Posterior cingulate gyrus (tissue), 11 donors: ENCODE measurements at regions not wholly inside any gene's neighbourhood (a gene's known extent, or its start where the extent isn't known, plus 50 kb on each side); places are given as distances from the start of the nearest gene placed in this dataset.
"Not testable (repeated sequence)": the region's sequence is repeated elsewhere in the genome, so short reads cannot be mapped to it uniquely, and the experiment has no call there.

ENCODE experiments used
- DNase-seq, 10 donors: peaks; one replicate each; pipeline versions ENCODE4 v3.0.0 to v3.0.0-alpha.2; 2020 to 2021; ENCODE audit warnings: mixed read lengths in 3 of 10
- intact Hi-C: fragments of 100-400 bp; cut with DNase I; formaldehyde crosslinking; loops from one replicate; pipeline ENCODE4 v1.15.1; 2023

DNA sequence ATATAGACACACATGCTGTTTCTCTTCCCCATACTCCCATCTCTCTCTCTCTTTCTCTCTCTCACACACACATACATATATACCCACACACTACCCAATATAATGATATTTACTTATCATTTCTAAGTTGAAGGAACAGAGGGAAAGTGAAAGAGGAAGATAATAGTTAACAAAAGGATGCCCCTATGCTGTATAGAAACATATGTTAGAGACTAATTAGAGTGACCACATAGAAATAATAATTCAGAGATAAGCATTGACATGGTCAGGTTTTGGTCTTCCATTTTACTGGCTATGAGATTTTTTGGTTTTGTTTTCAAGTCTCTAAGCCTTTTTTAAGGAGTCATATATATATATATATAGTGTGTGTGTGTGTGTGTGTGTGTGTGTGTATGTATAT, 445.7 kb upstream of the CHORDC1 start:
- intact Hi-C loops = no loop called here
- DNase-seq = no peak

DNA sequence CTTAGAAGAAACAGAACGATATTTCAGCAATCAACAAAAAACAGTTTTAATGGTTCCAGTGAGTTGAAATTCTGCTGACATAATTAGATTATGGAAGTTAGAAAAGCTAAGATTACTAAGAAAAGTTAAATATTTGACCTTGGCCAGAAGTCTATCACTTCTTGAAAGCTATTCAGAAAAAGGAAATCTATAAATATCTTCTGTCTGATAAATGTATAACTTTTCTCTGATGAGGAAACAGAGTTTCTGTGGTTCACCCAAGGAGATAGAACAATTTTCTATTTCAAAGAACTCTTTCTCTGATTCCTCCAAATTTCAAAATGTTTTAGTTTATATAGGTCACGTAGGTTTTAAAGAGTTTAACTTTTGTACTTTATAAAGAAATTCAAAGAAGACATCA, 438.4 kb upstream of the CHORDC1 start:
- no peak for DNase-seq
- intact Hi-C loops = no loop called here

DNA sequence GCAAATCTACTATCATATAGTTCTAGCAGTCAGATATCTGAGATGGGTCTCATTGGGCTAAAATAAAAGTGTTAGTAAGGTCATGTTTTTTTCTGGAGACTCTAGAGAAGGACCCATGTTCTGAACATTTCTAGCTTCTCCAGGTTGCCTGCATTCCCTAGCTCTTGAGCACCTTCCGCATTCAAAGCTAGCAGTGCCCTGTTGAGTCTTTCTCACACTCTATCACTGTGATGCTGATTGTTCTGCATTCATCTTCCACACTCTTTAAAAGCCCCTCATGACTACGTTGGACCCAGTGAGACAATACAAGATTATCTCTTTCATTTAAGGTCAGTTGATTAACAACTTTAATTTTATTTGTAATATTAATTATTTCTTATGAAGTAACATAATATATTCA, 433.3 kb upstream of the CHORDC1 start:
- intact Hi-C loops = no loop called here
- no peak for DNase-seq

DNA sequence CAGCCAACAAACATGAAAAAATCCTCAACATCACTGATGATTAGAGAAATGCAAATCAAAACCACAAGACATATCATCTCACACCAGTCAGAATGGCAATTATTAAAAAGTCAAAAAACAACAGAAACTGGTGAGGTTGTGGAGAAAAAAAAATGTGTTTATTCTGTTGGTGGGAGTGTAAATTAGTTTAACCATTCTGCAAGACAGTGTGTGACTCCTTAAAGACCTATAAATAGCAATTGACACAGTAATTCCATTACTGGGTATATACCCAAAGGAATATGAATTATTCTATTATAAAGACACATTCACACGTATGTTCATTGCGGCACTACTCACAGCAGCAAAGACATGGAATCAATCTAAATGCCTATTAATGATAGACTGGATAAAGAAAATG, 427.3 kb upstream of the CHORDC1 start:
- intact Hi-C loops = no loop called here
- no peak for DNase-seq

DNA sequence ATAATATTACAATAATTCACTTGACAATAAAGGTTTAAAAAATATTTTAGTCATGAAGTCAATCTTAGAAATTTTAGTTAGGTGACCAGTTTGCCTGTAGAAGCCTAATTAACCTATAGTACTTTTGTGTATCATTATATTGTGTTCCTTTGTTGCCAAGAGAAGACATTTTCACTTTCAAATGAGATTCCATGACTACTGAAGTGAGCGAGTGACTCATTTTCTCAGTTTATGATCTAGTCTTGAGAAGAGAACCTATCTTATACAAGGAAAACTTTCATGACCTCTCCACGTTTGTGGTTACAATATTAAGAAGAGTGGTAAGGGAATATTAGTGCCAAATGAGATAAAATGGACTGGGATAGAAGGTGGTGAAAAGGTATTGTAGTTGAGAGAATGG, 423.9 kb upstream of the CHORDC1 start:
- no peak for DNase-seq
- intact Hi-C loops = no loop called here

DNA sequence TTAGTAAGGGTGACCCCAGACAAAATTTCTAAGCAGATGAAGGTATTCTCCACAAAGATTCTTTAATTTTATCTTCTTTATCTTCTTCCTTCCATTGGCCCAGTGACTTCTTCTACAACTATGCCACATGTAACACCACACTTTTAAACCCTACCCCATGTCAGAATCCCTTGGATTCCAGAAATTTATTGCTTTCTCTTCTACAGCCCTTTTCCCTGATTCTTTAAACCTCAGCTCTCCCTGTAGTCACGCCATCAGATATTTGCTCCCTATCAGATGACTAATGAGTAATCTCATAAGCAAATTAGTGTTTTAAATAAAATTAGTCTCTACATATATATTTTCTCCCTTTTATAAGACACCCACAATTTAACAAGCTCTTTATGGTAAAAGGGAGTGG, 423.4 kb upstream of the CHORDC1 start:
- DNase-seq = no peak
- intact Hi-C loops = no loop called here

DNA sequence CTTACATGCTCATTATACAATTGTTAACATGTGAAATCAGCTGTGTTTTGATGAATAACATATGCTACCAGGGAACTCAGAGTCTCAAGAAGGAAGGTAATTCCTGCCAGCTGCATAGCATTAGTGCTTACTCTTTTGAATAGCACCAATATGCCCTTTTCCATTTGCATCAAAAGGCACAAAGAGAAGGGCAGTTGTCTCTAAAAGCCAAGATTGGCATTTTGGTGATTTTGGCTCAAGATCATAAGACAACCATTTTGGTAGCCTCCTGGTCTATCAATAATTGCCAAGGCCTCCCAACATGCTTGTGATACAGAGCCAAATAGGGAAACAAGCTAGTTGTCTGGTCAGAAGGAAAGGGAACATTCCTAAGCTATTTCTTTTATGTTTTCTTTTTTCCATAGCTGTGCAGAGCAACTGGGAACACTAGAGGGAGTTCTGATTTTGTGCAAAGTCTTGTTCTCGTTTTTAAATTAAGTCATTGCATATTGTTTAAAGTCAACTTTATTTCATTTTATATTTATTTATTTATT, 416.7 kb upstream of the CHORDC1 start:
- intact Hi-C loops = no loop called here
- no peak for DNase-seq

DNA sequence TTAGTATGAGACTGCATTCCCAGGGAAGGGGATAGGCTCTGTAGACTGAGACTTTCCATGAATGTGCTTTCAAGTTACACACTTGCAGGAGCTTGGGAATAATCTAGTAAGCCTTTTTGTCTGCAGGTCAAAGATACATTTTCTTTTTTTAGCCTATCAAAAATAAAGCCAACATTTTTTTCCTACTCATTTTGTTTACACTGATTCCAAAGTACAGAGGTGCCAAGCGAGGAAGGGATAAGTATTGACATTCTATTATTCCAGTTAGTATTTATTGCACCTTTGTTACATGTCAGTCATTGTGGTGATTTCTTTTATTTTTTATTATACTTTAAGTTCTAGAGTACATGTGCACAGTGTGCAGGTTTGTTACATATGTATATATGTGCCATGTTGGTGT, 413.0 kb upstream of the CHORDC1 start:
- intact Hi-C loops = no loop called here
- no peak for DNase-seq

DNA sequence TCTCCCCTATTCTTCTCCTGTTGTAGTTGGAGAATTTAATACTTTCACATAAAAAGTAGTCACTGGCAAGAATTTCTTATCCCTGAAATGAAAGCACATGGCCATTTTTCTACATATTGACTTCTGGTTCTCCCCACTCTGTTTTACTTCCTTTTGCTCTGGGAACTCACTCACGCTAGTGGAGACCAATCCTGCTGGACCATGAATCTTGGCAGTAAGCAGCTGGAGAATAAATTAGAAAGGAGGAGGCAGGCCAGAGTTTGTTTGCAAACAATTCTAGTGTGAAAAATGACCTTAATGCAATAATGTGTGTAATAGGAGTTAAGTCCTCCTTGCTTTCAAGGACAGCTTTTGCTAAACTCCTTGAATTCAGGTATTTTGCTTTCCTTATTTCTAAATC, 412.3 kb upstream of the CHORDC1 start:
- intact Hi-C loops = no loop called here
- DNase-seq = no peak

DNA sequence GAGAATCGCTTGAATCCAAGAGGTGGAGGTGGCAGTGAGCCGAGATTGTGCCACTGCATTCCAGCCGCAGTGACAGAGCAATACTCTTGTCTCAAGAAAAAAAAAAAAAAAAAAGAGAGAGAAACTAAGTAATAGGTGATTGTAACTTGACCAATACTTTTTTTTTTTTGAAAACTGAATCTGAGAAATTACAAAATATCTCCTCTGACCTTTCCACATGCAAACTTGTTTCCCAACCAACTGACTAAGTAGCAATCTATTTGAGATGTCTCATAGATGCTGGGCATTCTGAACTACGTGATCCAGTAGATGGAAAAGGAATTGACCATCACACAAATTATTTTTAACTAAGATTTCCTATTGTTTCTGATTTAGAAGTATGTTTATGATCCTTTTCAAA, 407.3 kb upstream of the CHORDC1 start:
- DNase-seq = peak in 1 of 10 donors; percentile 37
- intact Hi-C loops = no loop called here

DNA sequence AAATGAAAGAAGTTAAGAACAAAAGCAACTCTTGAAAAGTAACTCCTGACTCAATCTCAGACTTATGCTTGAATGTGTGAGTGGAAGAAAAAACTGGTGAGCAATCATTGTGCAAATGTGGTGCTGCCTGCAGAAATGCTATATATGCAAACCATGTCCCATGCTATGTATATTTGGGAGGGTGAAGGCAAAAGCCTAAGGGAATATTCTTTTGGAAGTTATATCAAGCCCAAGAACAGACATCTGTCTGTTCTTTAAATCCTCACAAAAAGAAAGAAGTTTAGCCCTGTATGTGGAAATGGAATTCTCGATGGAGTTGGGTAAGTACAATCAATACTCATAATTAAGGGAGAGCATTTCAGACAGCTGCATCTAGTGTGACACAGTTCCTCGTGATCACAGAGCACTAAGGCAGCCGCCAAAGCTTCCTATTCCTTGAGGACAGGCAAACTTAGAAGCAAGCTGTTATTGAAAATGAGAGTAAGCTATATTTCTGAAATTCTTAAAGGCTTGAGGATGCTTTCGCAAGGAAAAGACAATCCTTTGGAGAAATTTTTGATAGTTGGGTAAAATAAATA, 406.5 kb upstream of the CHORDC1 start:
- intact Hi-C loops = no loop called here
- DNase-seq = peak in 5 of 10 donors; percentile 2 to 64 (median 13)

DNA sequence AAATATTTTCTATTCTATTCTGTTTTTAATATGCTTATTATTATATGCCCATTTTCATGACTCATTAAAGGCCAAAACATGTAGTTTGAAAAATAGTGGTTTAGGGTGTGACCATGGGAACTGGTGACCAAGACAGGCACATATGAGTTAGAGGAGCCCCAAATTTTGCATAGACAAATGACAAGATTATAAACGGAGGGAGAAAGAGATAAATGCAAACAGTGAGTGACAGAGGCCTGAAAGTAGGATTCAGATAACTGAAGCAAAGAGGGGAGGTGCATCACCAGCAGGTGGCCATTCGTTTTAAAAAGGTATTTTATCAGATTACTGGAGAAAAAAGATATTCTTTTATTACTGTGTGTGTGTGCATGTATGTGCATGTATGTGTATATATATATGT, 391.5 kb upstream of the CHORDC1 start:
- intact Hi-C loops = no loop called here

DNA sequence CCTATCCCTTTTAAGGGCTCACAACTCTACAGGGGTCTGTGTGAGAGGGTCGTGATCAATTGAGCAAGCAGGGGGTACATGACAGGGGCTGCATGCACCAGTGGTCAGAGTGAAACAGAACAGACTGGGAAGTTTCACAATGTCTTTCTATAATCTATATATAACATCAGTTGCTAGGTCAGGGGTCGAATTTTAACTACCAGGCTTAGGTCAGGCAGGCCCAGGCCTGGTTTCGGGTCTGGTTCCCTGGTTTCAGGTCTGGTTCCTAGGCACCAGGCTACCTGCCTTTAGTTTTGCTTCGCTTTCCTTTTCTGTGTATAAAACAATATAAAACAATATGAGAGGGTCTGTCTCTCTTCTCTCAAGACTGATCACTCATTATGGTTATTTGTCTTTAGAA, 390.2 kb upstream of the CHORDC1 start:
- intact Hi-C loops, DNase-seq: not testable (repeated sequence)

More for the DNA sequence above, 391.5 kb upstream of the CHORDC1 start:
- DNase-seq = no peak

DNA sequence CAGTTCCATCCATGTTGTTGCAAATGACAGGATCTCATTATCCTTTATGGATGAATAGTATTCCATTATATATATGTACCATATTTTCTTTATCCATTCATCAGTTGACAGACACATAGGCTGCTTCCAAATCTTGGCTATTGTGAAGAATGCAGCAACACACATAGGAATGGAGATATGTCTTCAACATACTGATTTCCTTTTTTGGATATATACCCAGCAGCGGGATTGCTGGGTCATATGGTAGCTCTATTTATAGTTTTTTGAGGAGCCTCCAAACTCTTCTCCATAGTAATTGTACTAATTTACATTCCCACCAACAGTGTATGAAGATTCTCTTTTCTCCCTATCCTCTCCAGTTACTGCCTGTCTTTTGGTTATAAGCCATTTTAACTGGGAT, 383.9 kb upstream of the CHORDC1 start:
- no peak for DNase-seq
- intact Hi-C loops = no loop called here

DNA sequence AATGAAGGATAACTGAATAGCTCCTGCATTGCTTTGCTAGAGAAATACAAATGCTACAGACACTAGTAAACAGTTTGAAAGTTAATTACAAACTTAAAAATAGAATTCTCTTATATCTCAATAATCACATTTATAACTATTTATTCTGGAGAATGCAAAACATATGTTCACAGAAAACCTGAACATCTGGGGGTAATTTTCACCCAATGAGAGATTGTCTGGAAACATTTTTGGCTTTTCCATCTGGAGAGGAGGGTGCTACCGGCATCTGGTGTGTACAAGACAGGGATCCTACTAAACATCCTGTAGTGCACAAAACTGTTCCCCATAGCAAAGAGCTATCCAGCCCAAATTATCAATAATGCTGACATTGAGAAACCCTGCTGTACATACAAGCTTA, 378.4 kb upstream of the CHORDC1 start:
- intact Hi-C loops = no loop called here
- no peak for DNase-seq

DNA sequence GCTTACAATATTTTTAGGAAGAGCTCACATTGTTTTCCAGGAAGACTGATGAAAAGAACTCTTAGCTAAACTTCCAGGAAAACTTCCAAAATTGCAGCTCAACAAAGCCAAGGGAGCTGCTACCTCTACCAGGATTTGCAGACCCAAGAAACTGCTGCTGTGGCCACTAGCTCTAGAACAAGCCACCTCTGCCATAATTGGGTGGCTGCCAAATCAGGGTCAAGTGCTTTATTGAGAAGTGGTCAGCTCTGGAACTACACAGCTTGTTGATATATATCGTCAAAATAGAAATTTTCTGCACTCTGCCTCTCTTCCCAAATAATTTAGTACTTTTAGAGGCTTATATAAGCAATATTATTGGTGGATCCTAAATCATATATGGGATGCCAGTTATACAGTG, 371.8 kb upstream of the CHORDC1 start:
- intact Hi-C loops = no loop called here

DNA sequence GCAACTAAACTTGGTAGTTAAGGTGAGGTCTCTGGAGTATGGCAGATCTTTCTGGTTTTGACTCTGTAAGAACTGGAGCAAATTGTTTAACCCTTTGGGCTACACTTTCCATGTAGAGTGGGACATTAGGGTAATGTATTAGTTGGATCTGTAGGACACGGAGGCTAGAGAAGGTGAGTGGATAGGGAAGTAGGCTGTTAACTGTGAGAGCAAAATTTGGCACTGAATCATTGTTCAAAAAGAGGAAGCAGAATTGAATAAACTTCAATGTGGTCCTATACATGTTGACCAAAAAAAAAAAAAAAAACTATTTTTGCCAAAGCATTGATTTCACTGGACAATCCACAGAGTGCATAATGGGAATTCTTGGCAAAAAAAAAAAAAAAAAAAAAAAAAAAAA, 370.2 kb upstream of the CHORDC1 start:
- intact Hi-C loops = no loop called here
- DNase-seq = no peak

More for the DNA sequence above, 371.8 kb upstream of the CHORDC1 start:
- DNase-seq = no peak

DNA sequence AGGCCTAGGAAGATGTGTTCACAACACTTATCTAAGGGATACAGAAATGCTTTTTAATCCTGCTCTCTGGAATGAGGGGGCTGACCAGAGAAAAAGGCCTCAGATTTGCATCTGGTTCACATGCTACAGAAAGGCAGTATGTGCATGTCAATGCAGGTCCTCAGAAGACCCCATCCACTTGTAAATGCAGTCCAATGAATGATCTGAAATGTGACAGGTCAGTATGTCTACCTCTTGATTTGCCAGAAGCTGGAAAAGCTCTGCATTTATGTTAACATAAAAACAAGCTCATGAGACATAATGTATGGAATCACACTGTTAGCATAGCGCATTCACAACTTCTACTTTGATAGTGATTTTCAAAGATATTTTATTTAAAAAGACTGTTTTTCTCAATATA, 367.4 kb upstream of the CHORDC1 start:
- intact Hi-C loops = no loop called here
- DNase-seq = no peak

DNA sequence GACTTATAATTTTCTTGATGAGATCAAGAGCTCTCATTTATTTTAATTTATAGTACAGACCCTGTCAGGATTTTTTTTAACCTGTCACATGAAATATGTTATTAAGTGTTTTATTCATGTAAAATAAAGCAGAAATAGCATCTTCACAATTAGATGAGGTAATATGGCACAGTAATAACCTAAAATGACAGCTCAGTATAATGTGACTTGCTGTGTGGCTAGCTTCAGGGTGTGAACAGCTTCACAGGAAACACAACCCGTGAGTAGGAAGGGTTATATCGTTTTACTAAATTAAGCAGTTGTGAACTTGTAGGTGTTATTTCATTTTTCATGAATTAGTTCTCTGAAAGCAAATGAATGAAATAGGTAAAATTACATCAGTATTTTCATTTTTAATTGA, 366.9 kb upstream of the CHORDC1 start:
- intact Hi-C loops = no loop called here
- no peak for DNase-seq

DNA sequence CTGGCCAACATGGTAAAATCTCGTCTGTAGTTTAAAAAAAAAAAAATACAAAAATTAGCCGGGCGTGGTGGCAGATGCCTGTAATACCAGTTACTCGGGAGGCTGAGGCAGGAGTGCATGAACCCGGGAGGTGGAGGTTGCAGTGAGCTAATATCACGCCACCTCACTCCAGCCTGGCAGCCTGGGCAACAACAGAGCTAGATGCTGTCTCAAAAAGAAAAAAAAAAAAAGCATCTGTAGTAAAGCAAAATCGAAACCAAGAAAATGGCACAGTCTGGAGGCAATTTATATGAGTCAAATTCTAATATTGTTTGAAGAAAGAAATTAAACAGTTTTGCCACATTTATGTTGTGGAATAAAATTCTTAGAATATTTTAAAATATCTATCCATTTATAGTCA, 365.0 kb upstream of the CHORDC1 start:
- no peak for DNase-seq
- intact Hi-C loops = no loop called here

DNA sequence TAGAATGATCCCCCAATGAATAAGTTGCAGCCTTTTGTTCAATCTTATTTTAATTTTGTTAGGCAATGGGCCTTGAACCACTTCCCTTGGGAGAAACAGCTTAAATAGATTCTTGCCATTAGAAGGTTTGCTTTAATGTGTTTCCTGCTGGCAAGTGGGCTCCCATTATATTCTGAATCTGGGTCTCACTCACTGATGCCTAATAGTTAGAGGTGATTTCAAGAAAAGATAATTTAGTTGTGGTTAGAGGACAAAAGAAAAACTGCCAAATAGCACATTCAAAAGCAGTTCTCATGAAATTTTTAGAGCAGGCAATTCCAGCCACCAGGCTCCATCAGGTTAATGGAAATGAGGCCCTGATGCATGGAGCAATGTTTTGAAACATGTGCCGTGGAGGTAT, 362.6 kb upstream of the CHORDC1 start:
- DNase-seq = no peak
- intact Hi-C loops = no loop called here

DNA sequence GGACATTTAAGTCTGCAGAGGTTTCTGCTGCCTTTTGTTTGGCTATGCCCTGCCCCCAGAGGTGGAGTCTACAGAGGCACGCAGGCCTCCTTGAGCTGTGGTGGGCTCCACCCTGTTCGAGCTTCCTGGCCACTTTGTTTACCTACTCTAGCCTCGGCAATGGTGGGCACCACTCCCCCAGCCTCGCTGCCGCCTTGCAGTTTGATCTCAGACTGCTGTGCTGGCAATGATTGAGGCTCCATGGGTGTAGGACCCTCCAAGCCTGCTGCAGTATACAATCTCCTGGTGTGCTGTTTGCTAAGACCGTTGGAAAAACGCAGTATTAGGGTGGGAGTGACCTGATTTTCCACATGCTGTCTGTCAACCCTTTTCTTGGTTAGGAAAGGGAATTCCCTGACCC, 360.1 kb upstream of the CHORDC1 start:
- peak in 1 of 10 donors; percentile 57 for DNase-seq
- intact Hi-C loops = not testable (repeated sequence)

DNA sequence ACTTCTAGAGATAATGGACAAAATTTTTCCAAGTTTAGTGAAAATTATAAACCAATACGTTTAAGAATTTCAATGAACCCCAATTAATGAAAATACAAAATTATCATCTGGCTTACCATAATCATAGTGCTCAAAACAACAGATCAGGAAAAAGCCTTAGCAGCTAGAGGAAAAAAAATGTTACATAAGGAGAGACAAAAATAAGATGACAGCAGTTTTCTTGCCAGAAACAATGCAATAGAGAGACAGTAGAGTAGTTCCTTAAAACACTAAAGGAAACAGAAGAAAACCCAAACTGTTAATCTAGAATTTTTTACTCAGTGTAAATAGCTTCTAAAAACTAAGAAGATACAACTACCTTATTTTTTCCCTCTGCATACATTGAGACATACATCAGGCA, 341.7 kb upstream of the CHORDC1 start:
- intact Hi-C loops = no loop called here

More for the DNA sequence above, 341.7 kb upstream of the CHORDC1 start:
- DNase-seq = no peak
